ENCODE measurements at regions not wholly inside any gene's neighbourhood (a gene's known extent, or its start where the extent isn't known, plus 50 kb on each side); places are given as distances from the start of the nearest gene placed in this dataset.

GRCh38 chr1:38454236-38454635 lies 405.3 kb downstream of the RRAGC start:
- no peak for DNase-seq

GRCh38 chr1:38452246-38452645 lies 405.7 kb upstream of the POU3F1 start:
- DNase-seq, result no peak

GRCh38 chr1:38451541-38451993 lies 405.0 kb upstream of the POU3F1 start:
- no peak for DNase-seq

GRCh38 chr1:38448893-38449292 lies 402.3 kb upstream of the POU3F1 start:
- no peak for DNase-seq

GRCh38 chr1:38446936-38447335 lies 400.3 kb upstream of the POU3F1 start:
- DNase-seq, result no peak

- no peak for DNase-seq
Measured at GRCh38 chr1:38444770-38445442, 398.3 kb upstream of the POU3F1 start.

- no peak for DNase-seq
Measured at GRCh38 chr1:38444311-38444710, 397.7 kb upstream of the POU3F1 start.

- DNase-seq, result no peak
Measured at GRCh38 chr1:38440402-38440801, 393.8 kb upstream of the POU3F1 start.

GRCh38 chr1:38436749-38437148 lies 390.2 kb upstream of the POU3F1 start:
- DNase-seq, result no peak

GRCh38 chr1:38436006-38436405 lies 389.4 kb upstream of the POU3F1 start:
- DNase-seq, result no peak

- DNase-seq, result no peak
Measured at GRCh38 chr1:38433084-38433722, 386.6 kb upstream of the POU3F1 start.

- no peak for DNase-seq
Measured at GRCh38 chr1:38431535-38432376, 385.2 kb upstream of the POU3F1 start.

GRCh38 chr1:38430949-38431348 lies 384.4 kb upstream of the POU3F1 start:
- DNase-seq, result no peak

- DNase-seq, result no peak
Measured at GRCh38 chr1:38424677-38425076, 378.1 kb upstream of the POU3F1 start.

GRCh38 chr1:38420666-38421065 lies 374.1 kb upstream of the POU3F1 start:
- DNase-seq, result no peak

- no peak for DNase-seq
Measured at GRCh38 chr1:38418195-38419030, 371.8 kb upstream of the POU3F1 start.

GRCh38 chr1:38403667-38404066 lies 357.1 kb upstream of the POU3F1 start:
- no peak for DNase-seq

- DNase-seq, result no peak
Measured at GRCh38 chr1:38402230-38402815, 355.7 kb upstream of the POU3F1 start.

GRCh38 chr1:38396606-38397005 lies 350.0 kb upstream of the POU3F1 start:
- no peak for DNase-seq

GRCh38 chr1:38394303-38394702 lies 347.7 kb upstream of the POU3F1 start:
- DNase-seq, result no peak

GRCh38 chr1:38392861-38393260 lies 346.3 kb upstream of the POU3F1 start:
- DNase-seq, result no peak

GRCh38 chr1:38381256-38381655 lies 334.7 kb upstream of the POU3F1 start:
- no peak for DNase-seq

- DNase-seq, result no peak
Measured at GRCh38 chr1:38376577-38376976, 330.0 kb upstream of the POU3F1 start.
